Esophagus muscularis mucosa (tissue), 3 donors: ENCODE measurements at regions not wholly inside any gene's neighbourhood (a gene's known extent, or its start where the extent isn't known, plus 50 kb on each side); places are given as distances from the start of the nearest gene placed in this dataset.

Source experiments
- CTCF ChIP-seq, 3 experiments: fragments of 200-600 bp in 2 of 3; fragments of 450-650 bp in 1 of 3; sonication (generic) in 2 of 3; IDR thresholded peaks; one replicate each; pipeline ENCODE4 v1.5.1; 2017 to 2019; ENCODE audit warnings: antibody characterized with exemption in 3 of 3, mild to moderate bottlenecking in 2 of 3, moderate library complexity in 1 of 3
- POLR2A ChIP-seq: fragments of 450-650 bp; IDR thresholded peaks from one replicate; pipeline ENCODE4 v1.6.1; 2017; ENCODE audit warnings: antibody characterized with exemption, moderate library complexity, mild to moderate bottlenecking, low read depth
- POLR2AphosphoS5 ChIP-seq, 2 donors: sonication (generic); formaldehyde crosslinking; IDR thresholded peaks; one replicate each; pipeline ENCODE4 v1.6.1; 2017; ENCODE audit warnings: antibody characterized with exemption in 2 of 2

GRCh38 chr1:229153955-229154548 is 116.9 kb upstream of the RAB4A start:
- no peak for TF ChIP-seq CTCF (IDR thresholded peaks at IDR 0.05)
- no peak for TF ChIP-seq POLR2A
- no peak for TF ChIP-seq POLR2AphosphoS5 (IDR thresholded peaks at IDR 0.05)
